Lower leg skin (tissue), 3 donors: ENCODE measurements at regions not wholly inside any gene's neighbourhood (a gene's known extent, or its start where the extent isn't known, plus 50 kb on each side); places are given as distances from the start of the nearest gene placed in this dataset.

Source experiments
- CTCF ChIP-seq, 3 donors: fragments of 450-650 bp; IDR thresholded peaks; one replicate each; pipeline ENCODE4 v1.5.1; 2016; ENCODE audit warnings: antibody characterized with exemption in 3 of 3, mild to moderate bottlenecking in 3 of 3, moderate library complexity in 2 of 3
- POLR2A ChIP-seq, 2 donors: fragments of 450-650 bp; IDR thresholded peaks; one replicate each; pipeline ENCODE4 v1.6.1; 2016 to 2017; ENCODE audit warnings: antibody characterized with exemption in 2 of 2, mild to moderate bottlenecking in 1 of 2, moderate library complexity in 1 of 2

- TF ChIP-seq CTCF (IDR thresholded peaks at IDR 0.05): no peak
- no peak for TF ChIP-seq POLR2A (IDR thresholded peaks at IDR 0.05)
These were observed 66.3 kb upstream of the SLC6A6 start for GRCh38 chr3:14335774-14336748.
